Activated CD4-positive, alpha-beta T cell treated with anti-CD3 and anti-CD28 coated beads, Interleukin-2, Interleukin-4, amounts not matched to agents 100 ng/mL and 50 ng/mL, durations not matched to agents 16 hours and 8 hours (primary cell): ENCODE measurements at regions not wholly inside any gene's neighbourhood (a gene's known extent, or its start where the extent isn't known, plus 50 kb on each side); places are given as distances from the start of the nearest gene placed in this dataset.

ENCODE experiments used
- DNase-seq: peaks from one replicate; pipeline ENCODE4 v3.0.0-alpha.2; 2020; ENCODE audit warnings: low spot score

DNA sequence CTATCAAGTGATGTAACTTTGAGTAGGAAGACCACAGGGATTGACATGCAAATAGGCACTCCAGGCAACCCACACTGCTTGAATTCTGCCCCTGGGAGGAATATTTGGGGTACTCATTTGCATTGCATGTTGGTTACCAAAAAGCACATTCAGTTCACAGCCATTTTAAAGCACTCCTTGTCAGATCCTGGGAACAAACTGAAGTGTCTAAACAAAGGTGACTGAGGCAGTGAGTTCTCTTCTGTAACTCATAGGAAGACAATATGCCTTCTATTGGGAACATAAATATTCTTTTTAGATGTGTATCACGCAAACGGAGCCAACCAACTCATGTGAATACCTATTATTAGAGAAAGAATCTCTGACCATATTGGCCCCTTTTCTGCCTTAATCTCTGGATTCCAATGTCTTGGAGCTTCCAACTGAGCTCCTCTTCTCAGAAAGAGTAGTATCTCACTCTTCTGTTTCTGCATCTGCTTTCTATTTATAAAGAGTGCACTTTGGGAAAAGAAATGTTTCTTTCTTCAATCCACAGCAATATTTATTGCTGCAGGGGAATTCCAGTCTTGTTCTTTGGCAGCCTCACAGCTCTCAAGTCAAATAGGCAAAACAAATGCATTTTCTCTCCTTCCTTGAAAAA is 125.7 kb upstream of the NBEA start:
- no peak for DNase-seq

DNA sequence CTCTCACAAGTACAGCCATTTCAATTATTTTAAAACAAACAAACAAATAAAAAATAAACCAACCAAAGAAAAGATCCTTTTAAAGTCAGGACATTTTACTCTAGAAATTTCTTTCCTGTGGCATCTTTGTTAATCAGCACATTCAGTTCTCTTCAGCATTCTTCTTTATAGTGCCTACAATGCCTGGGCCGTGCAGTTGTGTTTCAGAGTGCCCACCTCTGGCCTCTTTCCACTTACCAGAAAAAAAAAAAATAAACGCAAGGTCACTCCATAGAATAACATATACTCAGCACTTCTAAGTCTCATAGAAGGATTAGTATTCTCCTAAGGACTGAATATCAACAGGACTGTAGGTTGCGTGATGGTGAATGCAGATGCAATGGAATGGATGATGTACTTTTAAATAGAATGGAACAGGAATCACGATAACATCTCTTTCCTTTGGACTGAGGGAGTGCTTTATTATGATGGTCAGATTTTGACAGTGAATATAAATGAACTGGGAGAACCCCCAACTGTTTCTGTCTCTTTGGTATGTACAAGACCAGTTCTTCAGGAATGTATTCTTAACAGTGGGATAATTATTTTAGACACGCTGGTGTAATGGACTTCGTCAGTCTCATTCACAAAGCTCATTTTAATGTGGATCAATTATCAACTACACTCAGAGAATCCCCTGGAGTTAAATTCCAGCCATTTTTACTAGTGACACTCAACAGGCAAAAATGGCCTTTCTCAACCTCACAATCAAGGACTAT is 125.0 kb upstream of the NBEA start:
- no peak for DNase-seq

DNA sequence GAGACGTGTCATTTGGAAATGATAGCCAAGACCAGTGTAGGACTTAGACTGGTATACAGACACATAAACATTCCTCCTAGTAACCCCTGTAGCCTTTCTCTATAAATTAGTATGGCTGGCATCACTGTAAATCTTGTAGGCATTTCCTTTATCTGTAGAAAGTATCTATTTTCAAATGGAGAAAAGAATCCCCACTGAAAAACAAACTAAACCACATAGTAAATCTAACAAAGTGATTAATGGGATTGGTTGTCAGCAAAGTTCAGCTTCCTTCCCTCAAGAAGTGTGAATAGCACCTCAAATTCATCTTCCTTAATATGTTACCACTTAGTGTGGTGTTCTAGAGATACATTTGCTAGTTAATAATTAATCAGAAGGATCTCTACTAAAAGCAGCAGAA is 119.4 kb upstream of the NBEA start:
- DNase-seq, result no peak

DNA sequence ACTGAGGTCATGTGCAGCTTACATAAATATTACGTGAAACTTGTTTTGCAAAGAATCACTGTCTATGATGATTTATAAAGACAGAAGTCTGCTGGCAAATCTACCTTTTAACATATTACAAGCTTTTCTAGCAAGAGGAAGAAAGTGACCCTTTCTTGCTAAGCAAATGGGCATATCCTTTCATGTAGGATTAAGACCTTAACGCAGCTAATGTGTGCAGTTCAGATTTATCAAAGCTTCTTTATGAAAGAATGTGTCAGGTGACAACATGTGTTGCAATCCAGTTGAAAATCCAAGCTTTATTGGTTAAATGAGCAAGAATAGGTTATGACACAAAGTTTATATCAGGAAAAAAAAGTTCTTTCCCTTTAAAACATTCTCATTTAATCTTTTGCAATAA is 115.6 kb upstream of the NBEA start:
- no peak for DNase-seq

DNA sequence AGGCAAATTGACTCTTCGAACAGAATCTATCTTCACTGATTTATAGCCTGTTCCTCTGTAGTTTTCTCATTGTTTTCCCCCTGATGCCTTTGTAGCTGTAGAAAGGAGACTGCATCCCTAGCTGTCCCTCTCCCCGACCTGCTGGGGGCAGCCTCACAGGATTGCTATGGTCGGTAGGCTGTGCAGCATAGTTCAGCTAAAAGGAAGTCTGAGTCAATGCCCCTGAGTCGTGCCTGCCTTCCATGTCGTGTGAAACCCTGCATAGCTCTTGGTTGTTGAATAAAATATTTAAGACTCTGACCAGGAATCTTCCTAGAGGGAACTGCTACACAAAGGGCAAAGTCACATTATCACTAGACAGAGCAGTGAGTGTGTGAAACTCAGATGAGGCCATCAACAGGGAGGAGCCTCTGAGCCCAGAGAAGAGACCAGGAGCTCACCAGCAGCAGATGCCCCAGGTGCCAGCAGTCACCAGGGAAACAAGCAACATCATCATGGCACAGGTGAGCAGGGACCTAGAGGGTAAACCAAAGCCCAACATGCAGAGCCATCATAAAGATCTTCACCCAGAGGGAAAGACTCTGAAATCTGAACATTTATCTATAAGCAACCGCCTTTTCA is 108.4 kb upstream of the NBEA start:
- no peak for DNase-seq

DNA sequence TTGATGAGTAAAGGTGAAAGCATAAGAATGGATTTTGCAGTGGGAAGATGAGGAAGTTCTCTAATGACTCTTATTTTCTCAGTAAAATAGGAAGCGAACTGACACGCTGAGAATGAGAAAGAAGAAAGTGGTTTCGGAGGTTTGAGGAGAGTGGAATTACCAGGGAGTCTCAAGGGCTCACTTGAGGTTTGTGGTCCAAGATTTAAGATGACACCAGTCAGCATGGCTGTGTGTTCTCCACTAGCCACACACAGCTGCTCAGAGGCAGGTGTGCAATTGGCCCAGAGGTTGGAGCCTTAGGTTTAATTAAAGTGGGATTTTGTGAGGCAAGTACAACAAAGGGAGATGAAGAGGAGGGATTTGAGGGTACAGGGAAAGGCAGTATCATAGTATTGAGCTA is 99.6 kb upstream of the NBEA start:
- no peak for DNase-seq

DNA sequence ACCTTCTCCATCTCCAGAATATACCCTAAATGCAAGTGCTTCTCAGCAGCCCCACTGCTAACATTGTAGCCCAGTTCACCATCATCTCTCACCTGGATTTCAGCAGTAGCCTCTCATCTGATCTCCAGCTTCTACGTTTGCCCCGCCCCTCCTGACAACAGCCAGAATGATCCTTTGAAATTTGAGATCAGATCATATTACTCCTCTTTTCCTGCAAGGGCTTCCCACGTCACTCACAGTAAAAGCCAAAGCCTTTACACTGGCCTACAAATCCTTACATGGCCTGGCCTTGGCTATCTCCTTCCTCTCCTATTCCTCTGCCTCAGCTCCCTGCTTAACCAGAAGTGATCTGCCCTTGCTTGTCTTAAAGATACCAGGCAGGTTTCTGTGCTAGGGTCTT is 94.3 kb upstream of the NBEA start:
- DNase-seq, result no peak

DNA sequence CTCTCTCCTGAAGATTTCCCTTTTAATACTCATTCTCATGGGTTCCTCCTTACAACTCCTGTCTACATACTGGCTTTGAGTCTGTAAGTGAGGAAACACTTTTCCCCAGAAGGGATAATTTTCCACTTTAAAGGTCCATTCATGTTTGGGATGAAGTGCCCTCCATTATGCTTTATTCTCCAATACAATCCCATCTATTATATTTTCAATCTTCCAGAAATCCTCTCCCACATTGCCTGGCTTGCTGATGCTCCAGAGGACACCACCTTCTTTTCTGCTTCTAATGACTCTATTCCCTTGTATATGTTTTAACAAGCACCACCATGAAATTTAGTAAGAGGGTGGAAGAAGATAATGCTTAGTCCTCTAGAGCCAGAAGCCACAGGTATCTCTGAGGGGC is 92.7 kb upstream of the NBEA start:
- DNase-seq, result no peak

DNA sequence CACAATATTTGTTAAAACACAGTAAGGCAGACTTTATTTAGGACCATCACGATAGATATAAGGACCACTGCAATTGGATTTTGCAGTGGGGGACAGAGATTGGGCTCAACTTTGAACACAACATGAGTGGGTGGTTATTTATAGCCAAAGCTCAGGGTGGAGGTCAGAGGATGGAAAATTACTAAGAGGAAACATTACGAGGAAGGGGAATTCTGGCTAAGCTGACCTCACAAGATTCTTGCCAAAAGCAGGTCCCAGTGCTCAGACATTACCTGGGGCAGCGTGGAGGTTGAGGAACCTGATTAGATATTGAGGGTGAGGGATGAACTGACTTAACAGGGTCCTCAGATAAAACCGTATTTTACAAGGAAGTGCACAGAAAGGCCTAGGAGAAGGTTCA is 88.9 kb upstream of the NBEA start:
- no peak for DNase-seq

DNA sequence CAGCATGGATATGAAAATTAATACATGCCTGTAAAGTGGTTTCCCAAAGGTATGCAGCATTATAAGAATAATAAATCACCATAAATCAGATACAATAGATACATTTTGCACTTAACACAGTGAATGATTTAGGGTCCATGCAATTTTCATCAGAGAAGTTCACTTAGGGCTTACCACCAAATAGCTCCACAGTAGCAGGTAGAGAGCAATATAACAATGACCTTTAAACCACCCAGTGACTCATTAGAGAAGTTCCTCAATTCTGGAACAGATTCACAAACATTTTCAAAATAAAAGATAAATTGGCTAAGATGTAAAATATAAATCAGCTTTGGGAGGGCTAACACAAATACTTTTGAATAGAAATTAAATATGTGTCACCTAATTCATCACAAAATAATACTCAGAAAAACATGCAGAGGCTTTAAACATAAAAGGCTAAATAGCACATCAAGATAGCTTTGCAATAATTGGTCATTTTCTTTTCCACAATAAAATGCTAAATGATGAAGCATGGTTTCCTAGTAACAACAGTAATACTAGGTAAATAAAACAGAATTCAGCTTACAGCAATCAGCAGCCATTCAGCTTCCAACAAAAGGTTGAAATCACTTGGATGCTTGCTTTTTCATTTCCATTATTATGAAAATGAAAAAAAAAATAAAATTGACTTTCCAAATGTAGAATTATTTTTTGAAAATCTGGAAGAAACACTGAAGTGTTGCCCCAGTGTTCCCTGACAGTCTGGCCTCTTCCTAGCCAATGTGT is 84.3 kb upstream of the NBEA start:
- DNase-seq, result no peak

DNA sequence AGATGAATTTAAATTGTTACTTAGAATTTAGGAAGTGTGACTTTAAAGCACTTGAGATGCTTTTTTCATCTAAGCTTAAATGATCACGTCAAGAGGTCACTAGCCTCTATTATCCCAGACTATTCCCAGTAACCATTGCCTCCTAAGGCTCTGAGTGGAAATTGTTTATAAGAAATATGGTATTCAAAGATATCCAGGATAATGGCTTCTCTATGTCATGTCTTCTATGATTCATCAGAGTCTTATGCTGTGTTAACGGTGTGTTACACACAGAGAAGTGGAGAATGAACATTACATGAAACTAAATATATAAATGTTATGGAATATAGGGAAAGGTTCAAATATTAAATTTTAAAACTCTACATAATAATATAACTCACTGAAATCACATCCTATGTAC is 79.8 kb upstream of the NBEA start:
- no peak for DNase-seq

GRCh38 chr13:34862716-34863115 is 79.4 kb upstream of the NBEA start:
- no peak for DNase-seq

DNA sequence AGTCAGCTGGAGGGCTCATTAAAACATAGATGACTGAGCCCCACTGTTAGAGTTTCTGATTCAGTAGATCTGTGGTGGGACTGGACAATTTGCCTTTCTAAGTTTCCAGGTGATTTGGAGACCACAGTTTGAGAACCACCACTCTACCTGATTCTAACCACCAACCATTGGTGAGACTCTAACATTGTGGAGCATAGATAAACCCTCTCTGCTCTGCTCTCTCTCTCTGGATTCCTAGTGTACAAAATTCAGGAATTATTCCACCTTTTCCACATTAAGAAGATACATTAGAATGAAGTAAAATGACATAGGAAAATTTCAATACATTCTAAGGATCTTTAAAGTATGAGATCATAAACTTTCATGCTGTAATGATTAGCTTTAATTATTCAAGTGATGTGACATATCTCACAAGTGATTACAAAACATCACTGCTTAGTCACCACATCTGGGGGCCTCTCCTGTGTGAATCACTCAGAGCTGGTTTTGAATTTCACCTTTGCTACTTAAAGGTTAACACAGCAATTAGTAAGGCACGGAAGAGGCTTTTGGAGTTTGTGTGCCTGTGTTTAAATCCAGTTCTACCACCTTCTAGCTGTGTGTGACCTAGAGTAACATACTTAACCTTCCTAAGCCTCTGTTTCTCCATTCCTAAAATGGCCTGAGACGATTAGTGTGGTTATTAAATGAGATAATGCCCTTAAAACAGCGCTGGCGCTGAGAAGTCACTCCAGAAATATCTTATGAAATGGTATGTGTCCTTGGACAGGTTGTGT is 78.5 kb upstream of the NBEA start:
- no peak for DNase-seq

- no peak for DNase-seq
Measured at GRCh38 chr13:34864671-34865070, 77.4 kb upstream of the NBEA start.

DNA sequence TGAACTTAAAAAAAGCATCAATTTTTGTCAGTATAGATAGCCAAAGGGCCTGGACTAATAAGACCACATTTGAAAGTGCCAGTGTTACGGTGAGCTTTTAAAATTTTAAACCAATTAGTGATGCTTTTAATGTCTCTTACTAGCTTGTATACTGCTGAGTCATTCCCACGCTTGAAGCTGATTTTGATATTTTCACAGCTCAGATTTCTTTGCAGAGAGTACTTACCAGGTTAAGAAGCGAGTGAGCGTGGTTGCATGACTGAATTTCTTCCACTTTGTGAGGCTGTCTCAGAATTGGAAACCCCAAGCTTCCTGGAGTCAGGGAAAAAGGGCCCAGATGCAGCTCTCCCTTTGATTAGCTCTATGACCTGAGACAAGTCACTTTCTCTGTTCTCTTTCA is 74.5 kb upstream of the NBEA start:
- DNase-seq, result no peak

- no peak for DNase-seq
Measured at GRCh38 chr13:34868733-34869132, 73.3 kb upstream of the NBEA start.

- no peak for DNase-seq
Measured at GRCh38 chr13:34869696-34870095, 72.4 kb upstream of the NBEA start.

DNA sequence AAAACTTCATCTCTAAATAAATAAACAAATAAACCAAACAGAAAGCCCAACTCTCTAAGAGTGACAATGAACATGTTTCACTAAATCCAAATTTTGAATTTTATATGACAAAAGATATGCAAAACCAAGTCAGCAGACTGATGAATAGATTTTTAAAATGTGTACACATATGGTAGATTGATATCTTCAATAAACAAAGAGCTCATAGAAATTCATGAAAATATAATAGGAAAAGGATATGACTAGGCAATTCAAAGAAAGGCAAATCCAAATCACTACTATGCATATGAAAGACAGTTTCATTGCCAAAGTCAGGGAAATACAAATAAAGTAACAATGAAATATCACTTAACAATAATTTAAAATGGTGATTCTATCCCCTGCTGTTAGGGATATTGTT is 63.7 kb upstream of the NBEA start:
- DNase-seq, result no peak

GRCh38 chr13:34879851-34880250 is 62.2 kb upstream of the NBEA start:
- no peak for DNase-seq

DNA sequence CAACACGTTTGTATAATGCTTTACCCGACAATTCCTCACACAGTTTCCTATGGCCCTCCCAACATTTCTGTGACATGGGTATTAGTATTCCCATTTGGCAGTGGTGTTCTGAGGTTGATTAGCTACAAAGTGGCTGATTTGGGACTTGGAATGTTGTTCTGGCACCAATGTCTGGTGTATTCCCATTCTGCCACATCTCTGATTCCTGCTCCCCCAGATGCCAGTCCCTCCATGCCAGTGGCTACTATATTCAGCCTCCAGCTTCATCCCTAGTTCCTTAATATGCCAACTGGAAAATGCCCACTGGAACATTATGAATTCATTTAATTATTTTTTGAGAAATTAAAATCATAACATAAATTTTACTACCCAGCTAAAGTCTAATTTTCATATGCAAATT is 60.6 kb upstream of the NBEA start:
- DNase-seq, result no peak

DNA sequence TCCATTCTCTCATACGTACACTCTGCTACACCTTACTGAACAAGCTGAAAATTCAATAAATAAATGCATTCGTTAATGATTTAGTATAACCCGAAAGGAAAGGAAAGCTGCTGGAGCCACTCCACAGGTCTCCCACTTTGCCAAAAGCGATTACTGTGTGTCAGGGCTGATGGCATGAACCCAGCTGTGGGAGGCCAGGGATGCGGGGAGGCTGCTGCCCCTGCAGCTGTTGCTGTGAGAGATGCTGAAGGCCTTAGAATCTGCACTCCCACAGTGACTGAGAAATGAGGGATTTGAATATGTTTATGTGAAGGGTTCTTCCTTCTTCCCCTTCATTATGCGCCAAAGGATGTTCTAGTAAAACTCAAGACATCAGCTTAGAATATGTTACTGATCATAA is 58.7 kb upstream of the NBEA start:
- no peak for DNase-seq

DNA sequence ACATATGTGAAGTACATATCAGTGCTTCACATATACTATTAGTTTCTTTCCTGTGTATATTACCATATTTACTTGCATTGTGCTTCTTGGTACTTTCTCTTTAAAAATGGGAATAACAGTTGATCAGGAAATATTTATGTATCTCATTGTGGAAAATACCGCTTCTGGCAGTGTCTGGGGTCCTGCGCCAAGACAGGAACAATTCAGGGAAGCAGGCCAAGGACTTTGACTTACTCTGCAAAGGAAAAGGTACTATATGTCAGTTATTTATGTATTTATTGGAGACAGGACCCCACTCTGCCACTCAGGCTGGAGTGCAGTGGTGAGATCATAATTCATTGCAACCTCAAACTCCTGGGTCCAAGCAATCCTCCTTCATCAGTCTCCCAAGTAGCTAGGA is 57.7 kb upstream of the NBEA start:
- no peak for DNase-seq
